ENCODE measurements at regions not wholly inside any gene's neighbourhood (a gene's known extent, or its start where the extent isn't known, plus 50 kb on each side); places are given as distances from the start of the nearest gene placed in this dataset.

- no peak for DNase-seq
Observed at GRCh38 chr5:4356201-4356600, 760.6 kb downstream of the IRX1 start.

GRCh38 chr5:4359847-4360246, 764.2 kb downstream of the IRX1 start:
- DNase-seq, result no peak

DNA sequence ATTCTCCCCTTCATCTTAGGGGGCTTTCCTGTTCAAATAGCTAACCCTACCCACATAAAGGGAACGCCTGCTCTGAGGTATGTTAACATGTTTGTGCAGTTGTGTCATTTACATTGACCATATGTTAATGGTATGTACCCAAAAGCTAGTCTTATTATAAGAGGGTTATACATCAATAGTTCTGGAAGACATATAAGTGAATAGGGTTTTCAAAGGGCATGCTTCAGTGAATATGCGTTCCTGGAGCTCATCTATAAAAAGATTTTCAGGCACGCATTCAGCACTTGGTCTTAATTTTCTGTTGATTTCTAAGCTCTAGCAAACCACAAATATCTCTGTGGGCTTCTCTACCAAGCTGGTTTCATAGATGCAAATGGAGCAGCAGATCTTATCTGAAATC, 766.1 kb downstream of the IRX1 start:
- no peak for DNase-seq

- DNase-seq, result no peak
Observed at GRCh38 chr5:4362411-4362810, 766.8 kb downstream of the IRX1 start.

- no peak for DNase-seq
Observed at GRCh38 chr5:4363045-4363444, 767.4 kb downstream of the IRX1 start.

DNA sequence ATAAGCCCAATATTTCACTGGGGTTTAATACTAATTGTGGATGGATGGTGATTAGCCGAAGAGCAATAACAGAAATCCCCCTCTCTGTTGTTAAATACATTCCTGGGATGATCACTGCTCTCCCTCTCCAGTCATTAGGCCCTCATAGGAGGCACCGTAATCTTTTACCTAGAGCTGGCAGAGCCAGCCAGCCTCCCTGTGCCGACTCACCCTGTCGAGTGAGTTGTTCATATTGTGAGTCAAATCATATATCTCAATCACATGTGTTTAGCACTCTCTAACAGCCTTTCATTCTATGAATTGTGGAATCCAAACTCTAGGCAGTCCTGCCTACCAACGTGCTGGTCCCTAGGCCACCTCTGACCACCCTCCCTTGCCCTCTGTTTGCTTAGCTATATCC, 771.0 kb downstream of the IRX1 start:
- DNase-seq, result no peak

- no peak for DNase-seq
Observed at GRCh38 chr5:4370218-4370617, 769.9 kb upstream of the ADAMTS16 start.

- DNase-seq, result no peak
Observed at GRCh38 chr5:4372481-4372880, 767.6 kb upstream of the ADAMTS16 start.

DNA sequence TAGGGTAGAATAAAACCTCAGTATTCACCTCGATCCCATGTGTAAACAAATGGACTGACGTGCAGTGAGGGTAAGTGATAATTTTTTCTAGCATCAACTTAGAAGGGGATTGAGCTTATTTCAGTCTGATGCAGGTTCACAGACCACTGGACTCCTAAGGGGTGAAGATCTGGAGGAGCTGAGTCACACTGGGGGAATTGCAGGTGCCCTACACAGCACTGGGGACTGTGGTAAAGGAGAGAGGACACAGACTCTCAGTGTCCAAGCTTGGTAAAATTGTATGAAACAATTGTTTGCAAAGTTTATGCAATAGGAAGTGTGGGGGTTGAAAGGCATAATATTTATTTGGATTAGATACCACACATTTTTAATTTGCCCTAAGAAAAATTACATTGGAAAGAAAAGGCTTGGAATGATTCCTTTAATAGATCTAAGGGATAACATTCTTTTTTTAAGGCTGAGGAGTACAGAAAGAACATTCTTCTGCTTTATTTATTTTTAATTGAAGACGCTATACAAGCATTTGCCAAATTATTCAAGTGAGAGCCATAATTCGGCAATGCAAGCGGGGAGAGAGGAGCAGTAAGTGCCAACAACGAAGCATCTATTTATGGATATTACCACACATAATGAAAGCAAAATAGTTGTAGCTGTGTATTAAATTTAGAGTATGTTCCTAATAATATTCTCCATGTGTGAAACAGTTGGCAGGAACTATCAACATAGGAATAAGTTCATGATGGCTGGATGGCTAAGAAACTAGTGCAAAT, 766.9 kb upstream of the ADAMTS16 start:
- DNase-seq, result no peak

- no peak for DNase-seq
Observed at GRCh38 chr5:4374866-4375265, 765.3 kb upstream of the ADAMTS16 start.

- DNase-seq, result no peak
Observed at GRCh38 chr5:4375640-4376039, 764.5 kb upstream of the ADAMTS16 start.

- DNase-seq, result no peak
Observed at GRCh38 chr5:4383102-4383501, 757.0 kb upstream of the ADAMTS16 start.

DNA sequence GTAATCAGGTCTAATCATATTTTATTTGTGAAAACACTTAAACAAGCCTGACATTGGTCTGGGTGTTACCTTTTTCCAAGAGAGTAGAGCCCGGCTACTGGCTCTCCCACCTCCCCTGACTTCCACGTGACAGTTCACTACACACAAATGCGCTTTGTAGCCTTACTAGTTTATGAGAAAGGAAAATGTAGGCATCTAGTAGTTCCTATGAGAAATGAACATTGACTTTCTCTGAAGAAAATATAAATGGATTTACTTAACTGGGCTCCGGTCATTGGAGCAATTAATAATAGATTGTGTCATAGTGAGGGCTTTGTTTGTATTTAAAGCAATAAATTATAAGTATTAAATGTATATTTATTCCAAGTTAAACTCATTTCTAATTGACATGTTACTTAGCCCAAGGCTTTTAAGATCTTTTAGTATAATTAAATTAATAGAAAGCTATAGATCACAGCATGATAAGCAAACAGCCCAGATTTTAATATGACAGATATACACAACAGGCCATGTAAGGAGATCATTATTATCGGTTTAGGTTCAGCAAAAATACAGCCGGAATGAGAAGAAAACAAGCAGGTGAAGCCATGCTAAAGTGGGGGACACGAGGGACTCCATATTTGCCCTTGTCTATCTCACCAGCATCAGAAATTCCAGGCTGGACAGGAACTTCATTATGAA, 756.5 kb upstream of the ADAMTS16 start:
- no peak for DNase-seq

GRCh38 chr5:4384649-4385048, 755.5 kb upstream of the ADAMTS16 start:
- no peak for DNase-seq

DNA sequence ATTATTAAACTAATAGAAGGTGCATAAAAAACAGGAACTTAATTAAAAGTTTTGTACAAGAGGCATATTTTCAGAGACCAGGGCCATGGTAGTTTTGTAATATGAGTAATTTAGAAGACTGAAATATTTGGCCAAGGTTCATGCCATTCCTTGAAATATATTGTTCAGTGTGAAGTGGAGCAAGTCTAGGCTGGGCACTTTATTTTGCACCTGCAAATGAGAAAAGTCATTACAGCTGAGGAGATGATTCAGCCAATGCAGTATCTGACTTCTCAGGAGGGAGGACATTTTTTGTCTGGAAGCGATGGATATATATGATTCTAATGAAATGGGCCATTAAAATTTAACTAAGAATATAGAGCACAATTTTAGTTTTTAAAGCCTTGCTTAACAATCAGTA, 754.0 kb upstream of the ADAMTS16 start:
- DNase-seq, result no peak

DNA sequence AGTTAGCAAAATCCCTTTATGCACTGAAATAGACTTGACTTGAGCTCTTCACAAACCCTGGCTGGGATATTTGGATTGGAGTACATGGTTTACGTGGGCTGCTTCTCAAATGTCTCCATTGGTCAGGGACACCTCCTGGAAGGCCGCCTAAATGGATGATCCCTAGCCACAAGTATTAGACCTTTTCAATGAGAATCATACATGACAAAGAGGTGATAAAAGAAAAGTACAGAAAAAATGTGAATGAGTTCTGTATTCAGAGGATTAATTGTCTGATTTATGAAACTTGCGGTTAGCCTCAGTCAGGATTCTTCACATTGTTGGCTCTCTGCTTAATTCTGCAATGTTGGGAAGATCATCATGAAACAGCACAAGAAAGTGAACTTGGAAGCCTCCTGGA, 752.8 kb upstream of the ADAMTS16 start:
- no peak for DNase-seq

GRCh38 chr5:4395752-4396151, 744.4 kb upstream of the ADAMTS16 start:
- no peak for DNase-seq

DNA sequence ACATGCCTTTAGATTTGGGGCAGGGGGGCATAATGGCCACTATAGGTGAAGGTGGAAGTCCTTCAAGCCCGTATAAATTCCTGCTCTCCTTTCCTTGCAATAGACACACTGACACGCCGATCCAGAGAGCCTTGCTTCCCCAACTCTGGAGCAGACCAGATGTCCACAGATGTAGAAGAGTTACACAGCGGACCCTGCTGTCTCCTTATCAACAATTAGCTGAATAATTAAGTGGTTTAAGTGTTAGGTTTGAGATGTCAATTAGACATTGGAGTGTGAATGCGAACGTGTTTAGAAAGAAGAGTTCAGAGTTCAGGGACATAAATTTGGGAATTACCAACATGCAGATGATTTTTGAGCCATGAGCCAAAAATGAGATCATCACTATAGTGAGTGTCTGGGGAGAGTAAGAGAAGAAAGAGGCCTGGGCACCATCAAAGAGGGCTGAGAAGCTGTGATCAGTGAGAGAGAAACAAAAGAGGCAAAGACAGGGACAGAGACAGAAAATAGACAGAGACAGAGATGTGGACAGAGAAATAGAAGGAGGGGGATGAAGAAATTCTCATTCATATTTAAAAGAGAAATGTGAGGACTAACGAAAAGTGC, 734.4 kb upstream of the ADAMTS16 start:
- DNase-seq, result no peak

GRCh38 chr5:4410151-4410550, 730.0 kb upstream of the ADAMTS16 start:
- no peak for DNase-seq

- peak; percentile 16 for DNase-seq
Observed at GRCh38 chr5:4411664-4412063, 728.5 kb upstream of the ADAMTS16 start.

GRCh38 chr5:4413996-4414395, 726.1 kb upstream of the ADAMTS16 start:
- no peak for DNase-seq

DNA sequence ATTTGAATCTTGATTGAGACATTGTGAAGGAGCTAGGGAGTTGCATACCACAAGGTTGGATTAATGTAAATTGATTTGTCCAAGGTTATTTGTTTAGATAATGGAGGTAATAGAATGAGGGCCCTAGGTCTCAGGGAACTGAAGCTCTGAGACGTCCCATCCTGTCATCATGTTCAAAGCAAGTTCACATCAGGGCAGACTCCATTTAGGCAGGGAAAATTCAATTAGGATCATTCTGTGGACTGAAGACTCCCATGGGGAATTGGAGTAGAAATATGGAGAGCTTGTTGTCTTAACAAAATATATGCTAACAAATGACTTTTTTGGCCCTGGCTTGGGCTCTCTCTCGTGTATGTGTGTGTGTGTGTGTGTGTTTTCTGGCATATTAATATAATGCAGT, 722.0 kb upstream of the ADAMTS16 start:
- no peak for DNase-seq

GRCh38 chr5:4419281-4419680, 720.8 kb upstream of the ADAMTS16 start:
- no peak for DNase-seq

- no peak for DNase-seq
Observed at GRCh38 chr5:4420177-4420576, 720.0 kb upstream of the ADAMTS16 start.
